ENCODE measurements at regions not wholly inside any gene's neighbourhood (a gene's known extent, or its start where the extent isn't known, plus 50 kb on each side); places are given as distances from the start of the nearest gene placed in this dataset.

DNA sequence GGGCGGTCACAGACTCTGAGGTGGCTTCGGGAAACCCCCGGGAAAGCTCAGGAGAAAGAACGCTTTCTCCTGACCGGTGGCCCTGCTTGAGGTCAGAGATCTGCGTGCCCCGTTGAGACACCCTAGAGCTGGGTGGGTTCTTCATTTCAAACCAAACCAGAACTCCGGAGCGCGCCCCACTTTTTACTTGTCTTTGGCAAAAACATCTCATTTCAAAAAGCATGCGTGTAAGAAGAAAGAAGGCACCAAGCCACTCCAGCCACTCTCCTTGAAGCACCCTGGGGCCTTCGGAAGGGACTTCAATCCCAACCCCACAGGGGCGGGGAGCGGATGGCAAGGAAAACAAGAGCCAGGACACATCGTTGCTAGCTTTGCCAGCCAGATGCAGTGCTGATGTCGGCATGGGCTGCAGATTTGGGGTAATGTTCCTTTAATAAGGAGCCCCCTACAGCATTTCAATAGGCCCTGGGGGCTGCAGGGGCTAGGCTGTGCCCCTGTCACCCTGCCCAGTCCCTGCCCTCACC lies 171.7 kb downstream of the ERCC6L2 start:
- Histone ChIP-seq H3K4me3 (no peak overlapping the region), H3K36me3 (no peaks in the 10 kb centered on the region), H3K27me3 (no peaks in the 10 kb centered on the region), H3K4me1 (no peaks in the 10 kb centered on the region), H3K27ac (no peak overlapping the region), H3K9me3 (no peaks in the 10 kb centered on the region)
- TF ChIP-seq, protein P1, sequence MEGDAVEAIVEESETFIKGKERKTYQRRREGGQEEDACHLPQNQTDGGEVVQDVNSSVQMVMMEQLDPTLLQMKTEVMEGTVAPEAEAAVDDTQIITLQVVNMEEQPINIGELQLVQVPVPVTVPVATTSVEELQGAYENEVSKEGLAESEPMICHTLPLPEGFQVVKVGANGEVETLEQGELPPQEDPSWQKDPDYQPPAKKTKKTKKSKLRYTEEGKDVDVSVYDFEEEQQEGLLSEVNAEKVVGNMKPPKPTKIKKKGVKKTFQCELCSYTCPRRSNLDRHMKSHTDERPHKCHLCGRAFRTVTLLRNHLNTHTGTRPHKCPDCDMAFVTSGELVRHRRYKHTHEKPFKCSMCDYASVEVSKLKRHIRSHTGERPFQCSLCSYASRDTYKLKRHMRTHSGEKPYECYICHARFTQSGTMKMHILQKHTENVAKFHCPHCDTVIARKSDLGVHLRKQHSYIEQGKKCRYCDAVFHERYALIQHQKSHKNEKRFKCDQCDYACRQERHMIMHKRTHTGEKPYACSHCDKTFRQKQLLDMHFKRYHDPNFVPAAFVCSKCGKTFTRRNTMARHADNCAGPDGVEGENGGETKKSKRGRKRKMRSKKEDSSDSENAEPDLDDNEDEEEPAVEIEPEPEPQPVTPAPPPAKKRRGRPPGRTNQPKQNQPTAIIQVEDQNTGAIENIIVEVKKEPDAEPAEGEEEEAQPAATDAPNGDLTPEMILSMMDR (IDR thresholded peaks at IDR 0.05 in 4 of 5, conservative IDR thresholded peaks at IDR 0.05 in 1 of 5) = no peak
- TF ChIP-seq POLR2A (IDR thresholded peaks at IDR 0.05) = no peak
- ATAC-seq (no peak), DNase-seq (no peak)
- intact Hi-C loops (cut with DNase I; ENCODE audit: low total_unique reads) (no loop called here), in situ Hi-C loops (cut with MboI; ENCODE audit: low sequenced_read_pairs in 4 of 4) (no loop called here)

DNA sequence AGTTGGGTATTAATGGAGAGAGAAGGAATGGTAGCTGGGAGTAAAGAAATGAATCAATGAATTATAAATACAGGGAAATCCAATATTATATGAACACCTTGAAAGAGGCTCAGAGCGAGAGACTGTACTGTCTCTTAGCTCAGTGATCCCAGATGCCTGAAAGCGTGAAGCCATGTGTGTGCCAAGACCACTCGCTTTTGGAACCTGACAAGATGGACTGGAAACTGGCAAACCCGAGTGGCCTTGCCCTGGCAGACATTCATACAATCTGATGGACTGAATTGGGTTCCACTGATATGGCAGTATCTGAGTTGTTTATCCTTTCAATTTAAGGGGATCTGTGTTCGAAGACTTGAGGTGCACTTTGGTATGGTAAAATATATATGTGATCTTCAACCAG lies 170.3 kb downstream of the ERCC6L2 start:
- H3K9me3 ChIP-seq = no peaks in the 10 kb centered on the region
- H3K27ac ChIP-seq = no peak overlapping the region
- in situ Hi-C loops (cut with MboI; ENCODE audit: low sequenced_read_pairs in 4 of 4) = no loop called here
- H3K27me3 ChIP-seq = no peaks in the 10 kb centered on the region
- ATAC-seq = no peak
- TF ChIP-seq POLR2A (IDR thresholded peaks at IDR 0.05) = no peak
- TF ChIP-seq, protein P1 (IDR thresholded peaks at IDR 0.05 in 4 of 5, conservative IDR thresholded peaks at IDR 0.05 in 1 of 5) = no peak
- intact Hi-C loops (cut with DNase I; ENCODE audit: low total_unique reads) = no loop called here
- H3K4me3 ChIP-seq = no peak overlapping the region
- H3K36me3 ChIP-seq = no peaks in the 10 kb centered on the region
- H3K4me1 ChIP-seq = no peaks in the 10 kb centered on the region
- no peak for DNase-seq

DNA sequence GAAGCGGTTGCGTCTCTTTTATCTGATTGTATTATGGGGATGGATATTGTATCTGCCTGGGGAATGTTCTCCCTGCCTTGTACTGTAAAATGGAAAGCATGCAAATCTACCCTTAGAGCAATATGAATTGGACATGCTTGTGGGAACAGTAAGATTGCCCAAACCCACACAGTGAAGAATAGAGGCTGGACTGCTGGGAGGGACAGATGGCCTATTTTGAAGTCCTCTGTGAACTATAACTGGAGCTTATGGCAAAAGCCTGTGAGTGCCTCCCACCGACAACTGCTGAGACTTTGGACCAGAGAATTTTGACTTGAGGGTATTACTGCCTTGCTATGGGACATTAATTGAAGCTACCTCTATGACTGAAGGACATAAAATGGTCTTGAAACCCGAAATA lies 168.9 kb downstream of the ERCC6L2 start:
- DNase-seq (no peak), ATAC-seq (no peak)
- no peaks in the 10 kb centered on the region for H3K9me3 ChIP-seq
- no peaks in the 10 kb centered on the region for H3K36me3 ChIP-seq
- no peak overlapping the region for H3K27ac ChIP-seq
- H3K4me1 ChIP-seq = no peaks in the 10 kb centered on the region
- no peak overlapping the region for H3K4me3 ChIP-seq
- intact Hi-C loops (cut with DNase I; ENCODE audit: low total_unique reads) (no loop called here), in situ Hi-C loops (cut with MboI; ENCODE audit: low sequenced_read_pairs in 4 of 4) (no loop called here)
- TF ChIP-seq POLR2A (IDR thresholded peaks at IDR 0.05) = no peak
- TF ChIP-seq, protein P1 (IDR thresholded peaks at IDR 0.05 in 4 of 5, conservative IDR thresholded peaks at IDR 0.05 in 1 of 5) = no peak
- no peaks in the 10 kb centered on the region for H3K27me3 ChIP-seq

DNA sequence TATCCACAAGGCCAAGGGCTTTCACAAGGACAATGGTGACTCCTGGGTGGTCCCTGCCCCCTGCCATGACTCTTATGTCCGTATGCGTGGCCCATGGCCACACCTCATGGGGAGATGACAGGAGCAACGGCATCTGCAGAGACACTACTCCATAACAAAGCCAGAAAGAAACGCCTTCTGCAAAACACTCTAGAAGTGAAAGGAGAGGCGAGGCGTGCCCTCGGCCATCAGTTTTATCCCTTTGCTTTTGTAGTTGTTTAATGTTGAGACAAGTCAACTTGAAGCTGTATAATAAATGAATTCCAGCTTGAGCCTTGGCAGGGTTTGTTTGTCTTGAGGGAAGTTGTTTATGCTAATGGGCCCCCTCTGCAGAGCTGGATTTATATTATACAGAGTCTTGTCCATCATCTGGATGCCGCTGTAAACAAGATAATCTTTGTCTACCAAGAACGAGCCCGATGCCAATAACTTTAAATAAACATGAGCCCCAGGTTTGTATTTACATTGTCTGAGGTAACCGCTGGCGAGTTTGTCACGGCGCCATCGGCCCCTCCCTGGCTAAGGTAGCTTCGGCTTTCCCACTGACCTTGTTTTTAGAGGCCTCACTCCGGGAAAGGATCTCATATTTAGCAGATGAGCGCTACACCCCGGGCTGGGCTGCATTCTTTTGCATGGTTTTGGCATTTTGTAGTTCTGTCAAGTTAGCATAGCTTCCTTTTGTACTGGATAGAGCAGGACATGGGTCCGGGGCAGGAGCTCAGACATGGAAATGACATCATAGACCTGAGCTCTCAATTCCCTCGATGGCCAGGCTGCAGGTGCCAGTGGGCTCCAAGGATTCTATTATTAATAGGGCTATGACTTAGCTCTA lies 165.3 kb downstream of the ERCC6L2 start:
- no peak overlapping the region for H3K27ac ChIP-seq
- in situ Hi-C loops (cut with MboI; ENCODE audit: low sequenced_read_pairs in 4 of 4) = no loop called here

More for the DNA sequence above, 165.3 kb downstream of the ERCC6L2 start:
- no peak for DNase-seq
- intact Hi-C loops (cut with DNase I; ENCODE audit: low total_unique reads) = no loop called here
- Histone ChIP-seq H3K27me3 (no peaks in the 10 kb centered on the region), H3K9me3 (no peaks in the 10 kb centered on the region), H3K4me3 (no peak overlapping the region), H3K36me3 (peaks cover 0 to 7% of the 10 kb centered on the region in 2 donors), H3K4me1 (no peaks in the 10 kb centered on the region)
- TF ChIP-seq, protein P1 (IDR thresholded peaks at IDR 0.05 in 4 of 5, conservative IDR thresholded peaks at IDR 0.05 in 1 of 5) = no peak
- TF ChIP-seq POLR2A (IDR thresholded peaks at IDR 0.05) = no peak
- ATAC-seq = no peak

All from gastrocnemius medialis (tissue), 4 donors.